HG03196 (cell line): ENCODE measurements at regions not wholly inside any gene's neighbourhood (a gene's known extent, or its start where the extent isn't known, plus 50 kb on each side); places are given as distances from the start of the nearest gene placed in this dataset.
A peak's percentile ranks its signal among the peaks of the same experiment; 100 is the strongest.

ENCODE experiments used
- ATAC-seq: cut with Tn5 transposase; IDR thresholded peaks from one replicate; pipeline ENCODE4 v1.9.1; 2021; ENCODE audit not compliant: unreplicated experiment

DNA sequence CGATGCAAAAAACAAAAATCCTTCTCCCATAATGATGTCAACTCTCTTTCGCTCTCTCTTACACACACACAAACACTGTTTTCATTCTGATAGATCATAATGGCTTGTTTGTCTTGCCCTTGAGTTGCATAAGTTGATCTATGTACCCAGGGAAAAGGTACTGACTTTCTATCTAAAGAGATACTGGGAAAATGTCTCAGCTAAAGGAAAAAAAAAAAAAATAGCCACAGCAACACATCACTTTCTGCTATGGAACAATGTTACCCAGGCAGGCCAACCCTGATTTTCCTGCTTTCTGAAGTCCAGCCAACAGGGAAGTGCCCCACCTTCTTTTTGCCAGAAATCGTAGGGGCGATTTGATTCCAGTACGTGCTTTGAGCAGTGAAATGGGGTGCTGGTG is 212.6 kb upstream of the ACTBL2 start:
- ATAC-seq: no peak

DNA sequence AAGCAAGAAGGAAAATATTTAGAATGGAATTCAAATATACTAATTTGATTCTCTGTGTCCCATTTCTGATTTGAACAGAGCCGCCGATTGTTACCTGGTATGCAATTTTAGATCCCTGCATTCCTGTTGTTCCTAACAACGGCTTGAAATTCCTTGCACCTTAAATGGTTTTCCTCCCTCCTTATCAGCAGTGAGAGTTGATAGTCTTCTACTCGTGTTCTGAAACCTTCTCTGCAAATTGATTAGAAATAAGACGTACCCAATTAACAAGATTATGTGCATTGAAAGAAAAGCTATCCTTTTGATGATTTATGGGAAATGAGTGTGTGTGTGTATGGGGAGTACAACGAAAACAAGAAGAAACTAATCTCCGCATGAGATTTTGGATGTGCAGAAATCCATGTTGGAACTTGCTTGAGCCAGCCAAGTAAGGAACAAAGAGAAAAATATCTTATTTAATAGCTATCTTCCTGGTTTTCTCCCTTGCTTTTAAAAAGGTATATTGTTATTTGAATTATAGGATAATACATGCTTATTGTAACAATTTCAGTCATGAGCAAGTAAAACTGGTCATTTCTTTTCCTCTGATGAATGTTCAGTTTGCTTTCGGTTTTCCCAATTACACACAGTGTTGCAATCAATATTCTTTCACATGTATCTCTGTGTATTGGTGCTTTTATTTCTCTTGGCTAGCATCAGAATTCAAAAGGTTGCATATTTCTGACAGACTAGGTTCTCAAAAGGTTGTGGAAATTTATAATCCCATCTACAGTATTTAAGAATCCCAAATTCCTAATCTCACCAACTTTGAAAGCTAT is 211.1 kb upstream of the ACTBL2 start:
- ATAC-seq: no peak

DNA sequence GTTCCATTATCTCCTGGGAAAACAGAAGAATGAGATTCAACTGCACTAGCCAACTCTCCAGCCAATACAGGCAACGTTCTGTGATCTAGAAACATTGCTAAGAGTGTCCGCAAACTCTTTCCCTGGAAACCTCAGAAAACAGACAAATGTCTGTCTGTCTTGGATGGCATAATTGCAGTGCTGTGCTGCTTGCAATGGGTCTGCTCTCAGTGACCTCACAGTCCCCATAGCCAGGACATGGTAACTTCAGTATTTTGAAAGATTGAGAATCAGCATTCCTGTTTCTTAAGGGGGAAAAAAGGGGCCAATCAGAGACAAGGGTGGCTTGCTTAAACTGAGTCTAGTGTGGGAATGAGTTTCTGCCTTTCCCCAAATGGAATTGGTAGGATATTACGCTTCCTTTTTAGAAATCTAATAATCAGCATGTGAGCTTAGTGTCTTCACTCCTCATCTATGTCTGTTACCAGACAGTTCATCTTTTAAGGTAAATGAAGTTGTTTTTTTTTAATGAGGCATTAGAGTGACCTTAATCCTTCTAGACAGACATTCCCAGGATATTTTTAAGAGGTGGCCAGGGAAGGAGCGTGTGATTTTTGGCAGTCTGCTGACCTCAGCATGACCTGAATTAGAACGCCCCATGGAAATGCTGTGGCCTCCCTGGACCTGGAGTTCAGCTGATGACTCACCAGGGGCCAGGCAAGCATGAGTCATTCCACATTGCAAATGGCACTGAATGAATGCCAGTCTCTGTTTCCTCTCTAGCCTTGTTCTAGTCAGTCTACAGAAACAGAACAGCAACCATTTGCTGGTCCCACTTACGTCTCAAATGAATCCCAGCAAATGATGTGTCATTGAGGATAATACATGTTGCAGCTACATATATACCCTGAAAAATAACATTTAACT is 210.2 kb upstream of the ACTBL2 start:
- peak; percentile 56 for ATAC-seq

DNA sequence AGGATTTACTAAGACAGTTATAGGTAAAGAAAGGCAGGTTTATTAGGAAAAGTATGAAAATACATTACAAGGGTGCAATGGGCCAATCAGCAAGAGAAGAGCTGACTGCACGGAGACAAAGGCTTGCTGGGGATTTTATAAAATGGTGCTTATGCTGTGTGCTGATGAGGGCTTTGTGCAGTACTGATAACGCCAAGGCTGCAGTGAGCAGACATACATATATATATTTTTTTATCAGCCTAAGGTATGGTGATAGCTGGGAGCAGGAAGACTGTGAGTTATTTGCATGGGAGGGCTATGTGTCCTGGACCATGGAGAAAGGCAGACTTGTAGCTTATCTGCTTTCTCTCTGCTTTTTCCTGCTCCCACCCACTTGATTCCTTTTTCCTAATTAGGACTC is 208.1 kb upstream of the ACTBL2 start:
- no peak for ATAC-seq

DNA sequence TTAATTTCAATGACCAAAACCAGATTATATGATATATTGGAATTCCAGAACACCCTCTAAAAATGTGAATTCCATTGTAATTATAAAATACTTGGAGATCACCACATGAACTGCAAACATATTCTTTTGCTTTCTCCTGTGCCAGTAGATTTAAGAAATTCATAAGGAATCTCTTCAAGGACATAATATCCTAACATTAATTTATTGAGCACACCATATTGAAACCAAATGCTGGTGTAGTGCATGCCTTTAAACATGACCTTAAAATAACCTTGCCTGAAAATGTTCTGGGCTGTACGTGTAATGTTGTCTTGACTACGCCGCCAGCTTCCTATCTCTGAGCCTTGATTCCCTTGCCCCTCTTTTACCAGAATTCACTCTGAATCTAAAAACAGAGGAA is 205.0 kb upstream of the ACTBL2 start:
- no peak for ATAC-seq

DNA sequence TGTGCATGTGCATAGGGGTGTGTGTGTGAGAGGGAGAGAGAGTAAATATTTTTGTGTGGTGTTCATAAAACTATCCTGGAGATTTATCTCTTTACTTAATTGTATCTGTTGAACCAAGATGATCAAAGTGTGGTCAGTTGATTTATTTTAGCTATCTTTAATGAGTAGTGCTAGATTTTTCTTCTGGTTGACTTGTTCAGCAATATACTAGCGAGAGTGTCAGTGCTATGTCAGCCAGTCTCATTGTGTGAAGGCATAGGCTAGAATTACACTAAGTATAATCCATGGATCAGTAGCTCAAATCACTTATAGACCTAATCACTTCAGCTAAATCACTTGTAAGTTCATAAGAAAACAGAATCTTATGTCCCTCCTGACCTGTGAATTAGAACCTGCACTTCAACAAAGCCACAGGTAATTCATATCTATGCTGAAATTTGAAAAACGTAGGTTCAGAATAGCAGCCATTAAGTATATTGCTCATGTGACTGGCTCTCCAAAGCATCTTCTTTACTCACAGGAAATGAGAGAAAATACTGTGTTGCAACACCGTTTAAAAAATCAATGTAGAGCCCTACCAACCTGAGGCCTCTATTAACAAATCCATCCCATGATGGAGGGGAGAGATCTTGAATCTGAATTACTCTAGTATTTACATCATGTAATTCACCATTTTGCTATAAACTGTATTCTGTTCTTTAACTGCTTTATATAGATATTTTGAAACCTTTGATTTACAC is 203.1 kb upstream of the ACTBL2 start:
- ATAC-seq: no peak

DNA sequence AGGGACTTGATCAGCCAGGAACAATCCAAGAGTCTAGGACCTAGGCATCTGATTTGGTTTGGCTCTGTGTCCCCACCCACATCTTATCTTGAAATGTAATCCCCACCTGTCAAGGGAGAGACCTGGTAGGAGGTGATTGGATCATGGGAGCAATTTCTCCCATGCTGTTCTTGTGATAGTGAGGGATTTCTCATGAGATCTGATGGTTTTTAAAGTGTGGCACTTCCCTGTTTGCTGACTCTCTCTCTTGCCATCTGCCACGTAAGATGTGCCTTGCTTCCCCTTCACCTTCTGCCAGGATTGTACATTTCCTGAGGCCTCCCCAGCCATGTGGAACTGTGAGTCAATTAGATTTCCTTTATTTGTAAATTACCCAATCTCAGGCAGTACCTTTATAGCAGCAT is 201.7 kb upstream of the ACTBL2 start:
- no peak for ATAC-seq

- no peak for ATAC-seq
These were observed 200.5 kb upstream of the ACTBL2 start for GRCh38 chr5:57683036-57683630.

DNA sequence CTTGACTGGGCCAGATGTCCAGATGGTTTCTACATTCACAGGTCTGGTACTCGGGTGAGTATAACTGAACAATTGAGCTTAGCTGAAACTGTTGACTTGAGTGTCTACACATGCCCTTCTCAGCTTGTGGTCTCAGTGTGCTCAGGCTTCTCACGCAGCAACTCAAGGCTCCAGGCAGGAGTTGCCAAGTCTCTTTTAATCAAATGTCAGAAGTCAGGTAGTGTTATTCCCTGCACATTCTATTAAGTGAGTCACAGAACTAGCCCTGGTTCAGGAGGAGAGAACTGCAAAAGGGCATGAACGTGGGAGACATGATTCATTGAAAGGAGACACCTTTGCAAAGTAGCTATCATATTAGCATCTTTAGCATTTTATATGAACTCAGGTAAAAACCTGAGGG is 199.3 kb upstream of the ACTBL2 start:
- no peak for ATAC-seq

DNA sequence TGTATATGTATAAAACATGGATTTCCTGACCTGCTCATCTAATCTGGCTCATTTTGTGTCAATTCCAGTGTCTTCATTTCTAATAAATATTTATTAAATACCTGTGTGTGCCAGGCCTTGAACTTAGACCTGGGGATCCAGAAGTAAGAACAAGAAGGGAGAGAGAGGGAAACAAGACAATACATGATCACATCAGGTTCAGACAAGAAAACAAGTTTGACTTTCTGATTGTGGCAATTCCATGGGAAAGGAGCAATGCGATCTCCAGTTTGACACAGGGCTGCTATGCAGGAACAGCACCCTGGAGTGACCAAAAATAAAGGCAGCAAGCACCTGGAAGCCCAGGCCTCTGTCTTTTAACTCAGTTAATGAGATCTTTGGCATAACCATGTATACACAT is 198.1 kb upstream of the ACTBL2 start:
- ATAC-seq: no peak

GRCh38 chr5:57677235-57677634 is 194.6 kb upstream of the ACTBL2 start:
- no peak for ATAC-seq

- no peak for ATAC-seq
These were observed 193.8 kb upstream of the ACTBL2 start for GRCh38 chr5:57676222-57677098.

GRCh38 chr5:57675236-57675635 is 192.6 kb upstream of the ACTBL2 start:
- ATAC-seq: no peak

GRCh38 chr5:57671371-57671770 is 188.8 kb upstream of the ACTBL2 start:
- ATAC-seq: no peak

- no peak for ATAC-seq
These were observed 184.0 kb upstream of the ACTBL2 start for GRCh38 chr5:57666582-57666981.

DNA sequence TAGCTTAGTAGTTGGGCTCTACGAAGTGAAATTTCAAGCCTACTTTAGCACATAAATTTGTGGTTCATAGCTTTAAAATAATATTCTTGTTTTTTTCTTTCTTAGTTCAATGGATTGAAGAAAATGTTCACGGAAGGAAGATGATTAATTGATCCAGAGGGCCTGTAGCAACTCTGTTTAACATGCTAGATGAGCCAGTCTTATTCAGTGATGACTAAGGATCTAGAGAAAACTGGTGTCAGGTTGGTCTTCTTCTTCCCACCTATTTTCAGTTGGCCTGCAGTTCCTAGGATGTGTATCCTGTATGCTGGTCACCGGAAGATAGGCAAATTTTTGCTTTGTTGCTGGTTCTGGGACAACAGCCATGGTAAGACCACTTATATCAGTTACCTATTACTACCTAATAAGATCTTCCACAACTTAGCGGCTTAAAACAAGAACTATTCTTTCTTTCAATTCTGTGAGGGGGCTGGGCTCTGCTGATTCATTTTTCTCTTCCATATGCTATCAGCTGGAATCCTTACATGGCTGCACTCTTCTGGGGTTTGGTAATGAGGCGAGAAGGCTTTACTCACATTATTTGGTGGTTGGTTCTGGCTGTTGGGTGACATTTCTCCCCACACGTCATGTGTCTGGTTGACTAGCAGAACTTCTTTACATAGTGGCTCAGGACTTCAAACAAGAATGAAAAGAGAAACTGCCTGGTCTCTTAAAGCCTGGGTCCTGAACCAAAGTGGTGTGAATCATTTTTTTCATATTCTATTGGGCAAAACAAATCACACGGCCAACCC is 182.7 kb upstream of the ACTBL2 start:
- no peak for ATAC-seq

DNA sequence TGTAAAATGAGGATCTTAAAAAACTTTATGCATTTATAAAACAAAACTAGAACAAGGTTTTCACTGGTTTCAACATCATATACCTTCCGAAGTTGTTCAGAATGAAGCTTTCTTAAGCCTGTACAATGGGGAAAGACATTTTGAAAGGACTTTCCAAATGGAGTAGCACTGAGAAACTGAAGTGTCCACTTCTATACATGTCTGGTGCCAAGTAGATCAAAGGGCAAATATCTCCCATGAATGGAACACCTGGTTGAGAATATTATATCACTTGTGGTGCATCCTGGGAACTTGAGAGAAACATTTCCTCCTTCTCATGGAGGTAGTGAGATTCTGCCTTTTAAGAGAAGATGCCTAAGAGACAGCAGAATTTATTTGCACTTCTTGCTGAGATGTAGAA is 182.1 kb upstream of the ACTBL2 start:
- ATAC-seq: no peak

DNA sequence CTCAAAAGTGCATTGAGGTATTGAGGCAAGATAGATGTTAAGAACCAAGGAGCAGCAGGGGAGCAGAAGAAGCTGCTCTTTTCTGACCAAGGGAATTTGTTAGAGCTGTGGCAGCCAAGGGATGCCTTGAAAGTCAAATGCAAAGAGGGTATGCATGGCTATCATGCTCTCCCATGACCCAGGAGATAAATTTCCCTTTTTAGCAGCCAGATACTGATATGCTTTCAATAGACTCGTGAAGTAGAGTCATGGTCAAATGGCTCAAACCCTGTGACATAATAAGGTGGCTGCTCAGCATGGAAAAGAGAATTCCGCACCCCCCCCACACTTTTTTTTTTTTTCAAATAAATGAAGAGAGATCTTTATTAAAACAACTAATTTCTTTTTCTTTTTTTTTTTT is 180.9 kb upstream of the ACTBL2 start:
- ATAC-seq: no peak

- ATAC-seq: no peak
These were observed 180.4 kb upstream of the ACTBL2 start for GRCh38 chr5:57662991-57663390.
